Endothelial cell of umbilical vein (primary cell): ENCODE measurements at regions not wholly inside any gene's neighbourhood (a gene's known extent, or its start where the extent isn't known, plus 50 kb on each side); places are given as distances from the start of the nearest gene placed in this dataset.

Source experiments
- BruUV-seq: library from RNA; stranded (reverse); fragments of 400-500 nt; replicated peaks from 2 replicates; lab custom pipeline; 2021; lab: Mats Ljungman, UMichigan
- CTCF ChIA-PET: fragments of 300-600, 350-600 bp; sonication (Branson Sonifier 250); formaldehyde crosslinking; loops from one replicate; lab custom pipeline; 2021; ENCODE audit warnings: antibody characterized with exemption, inconsistent platforms; lab: Charles Lee
- POLR2A ChIA-PET: fragments of 300-600, 350-600 bp; sonication (Branson Sonifier 250); formaldehyde crosslinking; loops from one replicate; lab custom pipeline; 2021; ENCODE audit warnings: antibody characterized with exemption, inconsistent platforms; lab: Charles Lee
- DNase-seq: peaks from one replicate; pipeline ENCODE4 v3.0.0-alpha.2; 2011; ENCODE audit warnings: low read depth, low spot score
- FAIRE-seq: peaks from 2 replicates; lab custom pipeline; 2011; peaks lifted over from hg19 to GRCh38; lab: Jason Lieb, UNC
- H2AFZ ChIP-seq: 2 replicates; pipeline ENCODE4 v1.6.0; 2012; ENCODE audit warnings: low read depth, low read length, control low read depth, inconsistent platforms
- H3K27ac ChIP-seq: 2 replicates; pipeline ENCODE4 v1.5.1; 2011; ENCODE audit warnings: low read depth, mild to moderate bottlenecking, control low read depth, low read length, moderate library complexity; ENCODE audit not compliant: insufficient read depth
- H3K27me3 ChIP-seq, 2 experiments: 2 replicates each; pipeline versions ENCODE4 v1.6.0 to v1.6.1; 2011; ENCODE audit warnings: low read length in 2 of 2, mixed read lengths in 1 of 2; ENCODE audit not compliant: control insufficient read depth in 2 of 2, insufficient read depth in 2 of 2
- H3K36me3 ChIP-seq, 2 experiments: 2 replicates in 1 of 2; 3 replicates in 1 of 2; pipeline ENCODE4 v1.5.1; 2011; ENCODE audit warnings: low read length in 2 of 2, mild to moderate bottlenecking in 1 of 2, moderate library complexity in 1 of 2; ENCODE audit not compliant: control insufficient read depth in 2 of 2, insufficient read depth in 2 of 2; ENCODE audit errors: extremely low read depth in 1 of 2
- H3K4me1 ChIP-seq: 3 replicates; pipeline ENCODE4 v1.5.1; 2011; ENCODE audit warnings: mild to moderate bottlenecking, low read length; ENCODE audit not compliant: control insufficient read depth, insufficient read depth; ENCODE audit errors: extremely low read depth
- H3K4me2 ChIP-seq: 2 replicates; pipeline ENCODE4 v1.6.1; 2011; ENCODE audit warnings: low read length, control low read depth, mixed read lengths; ENCODE audit not compliant: insufficient read depth
- H3K4me3 ChIP-seq, 3 experiments: fragments of 200-600 bp in 1 of 3; sonication (generic), shearing (Covaris generic) in 1 of 3; replicated peaks in 1 of 3; 2 replicates each; pipeline ENCODE4 v1.5.1; 2011 to 2016; ENCODE audit warnings: control low read depth in 3 of 3, low read length in 3 of 3, mild to moderate bottlenecking in 2 of 3, inconsistent platforms in 1 of 3, low read depth in 1 of 3, moderate library complexity in 1 of 3; ENCODE audit not compliant: insufficient read depth in 1 of 3
- H3K79me2 ChIP-seq: 2 replicates; pipeline ENCODE4 v1.6.0; 2012; ENCODE audit warnings: low read length, inconsistent platforms; ENCODE audit not compliant: control insufficient read depth, insufficient read depth
- H3K9ac ChIP-seq: replicated peaks from 2 replicates; pipeline ENCODE3; 2011; ENCODE audit warnings: low read length, control low read depth; ENCODE audit not compliant: insufficient read depth; ENCODE audit errors: extremely low read depth
- H3K9me1 ChIP-seq: replicated peaks from 3 replicates; pipeline ENCODE4 v1.6.0; 2011; ENCODE audit warnings: mild to moderate bottlenecking, low read length; ENCODE audit not compliant: control insufficient read depth, insufficient read depth; ENCODE audit errors: extremely low read depth
- H3K9me3 ChIP-seq: replicated peaks from 2 replicates; pipeline ENCODE4 v1.5.1; 2012; ENCODE audit warnings: low read length, inconsistent platforms; ENCODE audit not compliant: control insufficient read depth, insufficient read depth
- H4K20me1 ChIP-seq: replicated peaks from 2 replicates; pipeline ENCODE3; 2011; ENCODE audit warnings: mild to moderate bottlenecking, low read length; ENCODE audit not compliant: control insufficient read depth, insufficient read depth; ENCODE audit errors: extremely low read depth
- CTCF ChIP-seq, 2 donors: IDR thresholded peaks; 1 replicate in 1 of 2; 2 replicates in 1 of 2; pipeline ENCODE4 v1.5.1; 2011; ENCODE audit warnings: low read length in 2 of 2, mild to moderate bottlenecking in 2 of 2, moderate library complexity in 2 of 2, control low read depth in 1 of 2, inconsistent platforms in 1 of 2, low read depth in 1 of 2; ENCODE audit not compliant: insufficient read depth in 1 of 2; ENCODE audit errors: extremely low read depth in 1 of 2
- EZH2 ChIP-seq: IDR thresholded peaks from 2 replicates; pipeline ENCODE4 v1.6.1; 2012; ENCODE audit warnings: borderline replicate concordance, low read depth, mild to moderate bottlenecking, moderate library complexity, low read length, inconsistent platforms; ENCODE audit not compliant: severe bottlenecking
- FOS ChIP-seq: IDR thresholded peaks from 2 replicates; pipeline ENCODE4 v1.6.1; 2011; ENCODE audit warnings: mild to moderate bottlenecking, low read length, moderate library complexity, borderline replicate concordance; ENCODE audit not compliant: insufficient read depth
- GATA2 ChIP-seq: IDR thresholded peaks from 2 replicates; pipeline ENCODE4 v1.7.0; 2011; ENCODE audit warnings: low read depth, mild to moderate bottlenecking, moderate library complexity, mixed read lengths, low read length; ENCODE audit not compliant: insufficient read length, insufficient read depth
- JUN ChIP-seq: IDR thresholded peaks from 2 replicates; pipeline ENCODE4 v1.6.1; 2011; ENCODE audit warnings: borderline replicate concordance, low read depth; ENCODE audit not compliant: insufficient read length, insufficient read depth
- MYC ChIP-seq: IDR thresholded peaks from one replicate; pipeline ENCODE4 v1.6.1; 2011; ENCODE audit warnings: mild to moderate bottlenecking, low read depth, low read length
- POLR2A ChIP-seq: IDR thresholded peaks from 2 replicates; pipeline ENCODE4 v1.6.1; 2012; ENCODE audit warnings: low read depth, mild to moderate bottlenecking, control low read depth, low read length
- POLR2AphosphoS5 ChIP-seq: IDR thresholded peaks from 2 replicates; pipeline ENCODE4 v1.6.1; 2012; ENCODE audit warnings: low read depth, mild to moderate bottlenecking, control low read depth, low read length, moderate library complexity; ENCODE audit not compliant: insufficient read depth
- dilution Hi-C: fragments of 300-500 bp; cut with MboI; formaldehyde crosslinking; loops from one replicate; pipeline ENCODE4 v1.15.0; 2019; ENCODE audit warnings: low sequenced_read_pairs; ENCODE audit not compliant: extremely low pct_ligation_motif_present
- intact Hi-C: fragments of 100-400 bp; cut with micrococcal nuclease; formaldehyde crosslinking; loops from one replicate; pipeline ENCODE4 v1.10.0; 2022
- TF ChIP-seq, protein P1 (sequence below): IDR thresholded peaks from 2 replicates; pipeline ENCODE4 v1.6.1; 2011; ENCODE audit not compliant: insufficient read depth, insufficient read length

GRCh38 chr15:77733579-77734300, 101.0 kb upstream of the LINGO1 start:
- H3K27me3 ChIP-seq = peaks cover 0 to 1% of the 10 kb centered on the region in 2 experiments
- dilution Hi-C loops = no loop called here
- TF ChIP-seq MYC (no peak), POLR2AphosphoS5 (no peak), JUN (no peak), CTCF (IDR thresholded peaks at IDR 0.05; ENCODE audit: extremely low read depth in 1 of 2, insufficient read depth in 1 of 2, low read depth in 1 of 2, low read length in 2 of 2) (no peak), GATA2 (no peak), EZH2 (no peak), FOS (no peak), POLR2A (no peak)
- TF ChIP-seq, protein P1, sequence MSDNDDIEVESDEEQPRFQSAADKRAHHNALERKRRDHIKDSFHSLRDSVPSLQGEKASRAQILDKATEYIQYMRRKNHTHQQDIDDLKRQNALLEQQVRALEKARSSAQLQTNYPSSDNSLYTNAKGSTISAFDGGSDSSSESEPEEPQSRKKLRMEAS = no peak

More at GRCh38 chr15:77733579-77734300, 101.0 kb upstream of the LINGO1 start:
- H4K20me1 ChIP-seq = no peaks in the 10 kb centered on the region
- H3K36me3 ChIP-seq = no peaks in the 10 kb centered on the region
- H3K27ac ChIP-seq = no peak overlapping the region
- BruUV-seq = no TSS peak
- DNase-seq = no peak
- no peak overlapping the region for H3K9ac ChIP-seq
- FAIRE-seq = no peak
- ChIA-PET POLR2A (no interaction called here), CTCF (no interaction called here)
- H2AFZ ChIP-seq = no peak overlapping the region
- H3K4me2 ChIP-seq = no peak overlapping the region
- H3K4me1 ChIP-seq = no peaks in the 10 kb centered on the region
- H3K4me3 ChIP-seq = no peak overlapping the region
- intact Hi-C loops = no loop called here
- H3K79me2 ChIP-seq = no peaks in the 10 kb centered on the region
- no peaks in the 10 kb centered on the region for H3K9me3 ChIP-seq
- H3K9me1 ChIP-seq = no peaks in the 10 kb centered on the region
